HG02571 (cell line): ENCODE measurements at regions not wholly inside any gene's neighbourhood (a gene's known extent, or its start where the extent isn't known, plus 50 kb on each side); places are given as distances from the start of the nearest gene placed in this dataset.
"Not testable (repeated sequence)": the region's sequence is repeated elsewhere in the genome, so short reads cannot be mapped to it uniquely, and the experiment has no call there.

Experiments
- ATAC-seq: cut with Tn5 transposase; IDR thresholded peaks from one replicate; pipeline ENCODE4 v1.9.1; 2021; ENCODE audit warnings: mild to moderate bottlenecking, moderate library complexity; ENCODE audit not compliant: unreplicated experiment

DNA sequence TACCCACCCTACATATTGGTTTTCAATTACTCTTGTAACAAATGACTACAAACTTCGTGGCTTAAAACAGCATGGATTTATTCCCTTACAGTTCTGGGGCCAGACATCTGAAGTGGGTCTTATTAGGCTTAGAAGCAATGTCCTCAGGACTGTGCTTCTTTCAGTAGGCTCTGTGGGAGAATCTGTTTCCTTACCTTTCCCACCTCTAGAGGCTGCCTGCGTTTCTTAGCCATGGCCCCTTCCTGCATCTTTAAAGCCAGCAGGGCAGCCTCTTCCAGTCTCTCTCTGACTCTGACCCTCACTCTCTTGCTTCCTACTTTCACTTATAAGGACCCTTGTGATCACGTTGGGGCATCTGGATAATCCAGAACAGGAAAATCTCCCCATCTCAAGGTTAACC lies 252.5 kb upstream of the PGRMC2 start:
- ATAC-seq: no peak

DNA sequence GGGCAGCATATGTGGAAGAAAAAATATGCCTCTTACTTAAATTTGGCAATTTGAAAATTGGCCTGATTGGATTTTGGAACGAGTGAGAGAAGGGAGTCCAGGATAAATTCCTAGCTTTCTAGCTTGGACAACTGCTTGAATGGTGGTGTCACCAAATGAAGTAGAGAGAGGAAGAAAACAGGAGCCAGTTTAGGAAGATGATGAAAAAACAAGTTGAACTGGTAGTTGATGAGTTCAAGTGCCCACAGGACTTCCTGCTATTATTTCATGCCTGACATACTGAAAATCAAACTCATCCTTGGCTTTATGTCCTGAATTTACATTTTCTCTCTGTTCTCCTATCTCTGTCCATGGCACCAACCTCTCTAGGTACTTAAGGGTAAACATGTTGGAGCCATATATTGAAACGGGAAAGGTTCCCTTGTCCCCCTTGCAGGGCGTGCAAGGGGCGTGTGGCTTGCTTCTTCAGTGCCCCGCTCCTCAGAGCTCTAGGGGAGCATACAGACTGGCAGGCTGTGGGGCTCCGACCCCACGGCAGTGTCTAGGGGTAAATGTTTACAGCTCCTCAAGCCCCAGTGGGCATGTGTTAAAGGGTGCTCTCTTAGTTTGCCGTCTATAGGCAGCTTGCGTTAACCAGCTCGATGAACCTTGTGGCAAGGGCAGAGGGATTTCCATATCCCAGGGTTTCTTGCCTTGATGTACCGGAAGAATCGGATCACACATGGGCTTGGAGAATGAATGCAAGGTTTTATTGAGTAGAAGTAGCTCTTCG lies 250.7 kb upstream of the PGRMC2 start:
- no peak for ATAC-seq

DNA sequence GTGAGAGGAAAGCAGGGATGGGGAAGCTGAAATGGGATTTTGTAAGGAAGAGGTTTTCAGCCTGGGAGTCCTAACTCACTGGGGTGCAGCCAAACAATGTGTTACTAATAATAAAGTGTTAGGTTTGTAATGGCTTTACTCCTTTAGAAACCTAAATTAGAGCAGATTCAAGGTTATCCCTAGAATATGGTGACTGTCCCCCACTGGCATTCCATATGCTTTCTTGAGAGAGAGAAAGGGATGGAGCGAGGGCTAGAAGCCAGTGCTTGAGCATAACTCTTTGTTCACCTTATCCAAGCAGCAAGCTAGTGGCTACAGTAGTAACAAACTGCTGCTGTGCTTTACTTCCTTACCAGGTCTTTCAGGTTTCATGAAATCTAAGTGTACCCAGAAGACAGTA lies 249.1 kb upstream of the PGRMC2 start:
- ATAC-seq: no peak

DNA sequence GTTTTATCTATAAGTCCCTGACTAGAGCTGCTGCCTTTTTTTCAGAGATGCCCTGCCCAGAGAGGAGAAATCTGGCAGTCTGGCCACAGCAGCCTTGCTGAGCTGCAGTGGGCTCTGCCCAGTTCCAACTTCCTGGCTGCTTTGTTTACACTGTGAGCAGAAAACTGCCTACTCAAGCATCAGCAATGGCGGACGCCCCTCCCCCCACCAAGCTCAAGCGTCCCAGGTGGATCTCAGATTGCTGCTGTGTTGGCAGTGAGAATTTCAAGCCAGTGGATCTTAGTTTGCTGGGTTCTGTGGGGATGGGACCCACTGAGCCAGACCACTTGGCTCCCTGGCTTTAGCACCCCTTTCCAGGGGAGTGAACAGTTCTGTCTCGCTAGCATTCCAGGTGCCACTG lies 247.9 kb upstream of the PGRMC2 start:
- ATAC-seq: not testable (repeated sequence)

DNA sequence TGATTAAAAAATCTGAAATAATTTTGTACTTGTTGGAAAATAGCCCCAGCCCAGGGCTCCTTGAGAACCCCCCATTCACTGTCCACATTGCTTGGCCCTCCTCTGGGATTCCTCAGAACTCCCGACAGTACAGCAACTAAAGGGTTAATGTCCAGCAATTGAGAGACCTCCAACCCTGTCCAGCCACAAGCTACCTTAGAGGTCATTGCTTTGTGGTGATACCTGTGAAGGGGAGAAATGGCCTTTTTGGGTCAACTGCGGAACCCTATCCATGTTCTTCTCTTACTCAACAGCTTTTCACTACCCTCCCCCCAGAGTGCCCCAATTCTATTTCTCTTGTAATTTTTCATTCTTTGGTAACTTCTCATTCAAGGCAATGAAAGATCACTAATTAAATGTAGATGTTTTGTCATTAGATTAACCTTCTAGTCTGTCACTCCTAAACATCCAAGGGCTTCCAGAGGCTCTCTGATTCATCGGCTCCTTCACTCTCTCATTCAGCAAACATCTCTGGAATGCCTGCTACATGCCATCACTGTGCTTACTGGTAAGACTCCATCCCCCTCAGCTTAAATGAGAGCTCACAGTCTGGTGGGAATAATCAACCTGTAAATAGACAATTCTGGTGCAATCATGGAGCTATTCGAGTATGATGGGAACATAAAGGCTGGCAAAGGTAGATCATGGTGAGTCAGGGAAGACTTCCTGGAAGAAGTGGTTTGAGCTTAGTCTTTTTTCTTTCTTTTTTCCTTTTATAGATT lies 241.4 kb upstream of the PGRMC2 start:
- ATAC-seq: no peak

DNA sequence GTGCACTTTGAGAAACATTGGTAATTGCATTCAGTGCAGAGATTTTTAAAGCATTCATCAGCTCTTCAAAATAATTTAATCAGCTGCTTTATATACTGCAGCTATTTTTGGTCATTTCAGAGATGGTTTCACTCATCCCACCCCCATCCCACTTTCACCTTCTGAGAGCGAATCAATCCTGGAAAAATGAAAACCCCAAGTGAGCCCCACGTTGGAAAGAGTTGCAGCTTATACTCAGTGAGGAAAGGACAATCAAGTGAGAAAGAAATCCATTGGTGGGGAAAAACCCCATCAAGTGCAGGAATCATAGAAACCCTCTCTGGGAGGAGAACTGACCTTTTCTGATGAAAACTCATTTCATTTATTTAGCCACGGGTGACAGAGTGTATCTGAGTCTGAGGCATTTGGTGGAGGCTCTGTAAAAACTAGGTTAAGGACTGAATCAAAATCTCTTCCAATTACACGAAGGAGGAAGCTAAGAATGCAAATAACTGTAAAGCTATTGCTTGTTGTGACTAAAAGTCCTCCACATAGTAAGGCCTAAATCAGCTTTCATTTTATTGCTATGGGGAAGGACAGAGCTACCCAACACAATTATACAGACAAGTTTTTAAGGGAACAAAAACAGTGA lies 240.4 kb upstream of the PGRMC2 start:
- no peak for ATAC-seq

DNA sequence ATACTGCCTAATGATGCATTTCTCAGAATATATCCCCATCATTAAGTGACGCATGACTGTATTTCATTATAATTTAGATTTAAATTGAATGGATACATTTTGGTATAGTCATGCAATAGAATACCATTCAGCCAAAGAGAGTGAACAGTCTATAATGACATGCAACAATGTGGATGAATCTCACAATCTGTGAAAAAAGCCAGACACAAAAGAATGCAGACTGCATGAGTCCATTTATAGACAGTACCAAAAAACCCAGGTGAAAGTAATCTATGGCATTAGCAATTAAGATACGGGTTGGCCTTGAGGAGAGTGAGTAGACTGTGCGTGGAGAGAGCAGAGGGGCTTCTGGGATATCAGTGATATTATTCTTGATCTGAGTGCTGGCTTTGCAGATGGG lies 239.7 kb upstream of the PGRMC2 start:
- ATAC-seq: no peak

DNA sequence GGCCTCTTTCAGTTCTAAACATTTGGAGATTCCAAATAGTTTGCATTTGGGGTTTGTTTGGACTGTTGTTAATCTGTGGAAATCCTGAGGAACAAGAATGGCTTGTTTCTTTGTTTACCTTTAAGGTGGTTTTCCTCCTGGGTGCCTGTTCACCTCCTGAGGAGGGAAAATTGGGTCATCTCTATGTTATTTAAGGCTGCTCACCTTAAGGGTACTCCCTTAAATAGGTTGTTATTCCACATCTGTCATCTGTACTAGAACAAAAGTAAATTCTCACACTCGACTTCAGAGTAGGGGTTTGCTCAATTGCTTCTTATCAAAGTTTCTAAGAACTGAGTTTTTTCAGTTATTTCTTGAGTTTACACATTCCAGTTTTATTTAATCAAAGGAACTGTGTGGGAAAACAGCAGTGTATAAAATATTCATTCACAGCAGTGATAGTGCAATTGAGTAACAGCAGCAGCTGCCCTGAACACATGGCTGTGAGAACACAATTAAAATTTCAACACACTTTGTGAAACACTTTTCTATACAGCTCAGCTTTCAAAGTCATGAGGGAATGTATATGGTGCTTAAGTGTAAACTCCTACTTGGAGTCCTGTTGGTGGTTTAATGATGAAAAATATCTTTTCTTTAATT lies 238.5 kb upstream of the PGRMC2 start:
- ATAC-seq: no peak

DNA sequence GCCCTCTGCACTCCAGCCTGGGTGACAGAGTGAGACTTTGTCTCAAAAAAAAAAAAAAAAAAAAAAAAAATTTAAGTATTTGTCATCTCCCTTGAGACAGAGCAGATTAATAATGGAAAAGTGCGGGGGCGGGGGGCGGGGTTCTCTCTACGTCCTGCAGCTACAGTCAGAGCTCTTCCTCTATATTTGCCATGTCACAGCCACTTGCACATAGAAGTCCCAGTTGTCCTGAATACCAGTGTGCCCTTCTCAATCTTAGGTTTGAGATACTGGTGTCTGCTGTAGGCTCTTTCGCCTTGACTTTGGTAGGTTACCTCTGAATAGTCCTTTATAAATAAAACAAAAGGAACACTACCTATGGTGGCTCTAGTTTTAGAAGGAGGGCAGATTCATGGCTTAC lies 237.8 kb upstream of the PGRMC2 start:
- no peak for ATAC-seq

DNA sequence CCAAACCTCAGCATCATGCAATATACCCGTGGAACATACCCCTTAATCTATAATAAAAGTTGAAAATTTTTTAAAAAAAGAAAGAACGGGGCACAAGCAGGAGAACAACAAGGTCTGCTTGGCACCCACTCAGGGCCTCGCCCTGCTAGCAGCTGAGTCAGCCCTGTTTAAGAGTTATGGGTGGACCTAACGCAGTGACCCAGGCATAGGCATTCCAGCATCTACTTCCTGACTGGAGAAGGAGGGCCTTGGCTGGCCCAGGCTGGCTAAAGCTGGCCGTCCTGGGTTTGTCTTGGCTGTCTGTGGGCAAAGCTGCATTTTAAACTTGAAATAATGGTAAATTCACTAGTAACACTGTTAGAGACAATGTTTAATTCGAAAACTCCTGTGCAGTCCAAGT lies 236.7 kb upstream of the PGRMC2 start:
- ATAC-seq: no peak

DNA sequence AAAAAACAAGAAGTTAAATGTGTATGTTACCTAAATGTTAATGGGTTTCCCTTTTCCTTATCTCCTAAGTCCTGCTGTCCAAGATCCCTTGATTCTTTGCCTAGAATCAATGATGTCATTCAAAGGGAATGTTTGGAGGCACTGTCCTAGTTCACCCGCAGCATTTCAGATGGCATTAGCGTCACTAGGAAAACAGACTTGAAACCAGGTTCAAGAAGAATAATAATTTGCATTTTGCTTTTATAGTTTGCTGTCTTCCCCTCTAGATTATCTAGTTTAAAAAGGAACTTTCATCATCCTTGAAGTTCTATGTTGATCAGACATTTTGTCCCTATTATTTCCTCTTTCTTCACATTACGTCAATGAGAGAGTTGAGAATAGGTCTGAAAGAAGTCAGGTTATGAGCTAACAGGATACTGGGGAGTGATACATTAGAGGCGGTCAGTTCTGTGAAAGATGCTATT lies 234.1 kb upstream of the PGRMC2 start:
- ATAC-seq: no peak

DNA sequence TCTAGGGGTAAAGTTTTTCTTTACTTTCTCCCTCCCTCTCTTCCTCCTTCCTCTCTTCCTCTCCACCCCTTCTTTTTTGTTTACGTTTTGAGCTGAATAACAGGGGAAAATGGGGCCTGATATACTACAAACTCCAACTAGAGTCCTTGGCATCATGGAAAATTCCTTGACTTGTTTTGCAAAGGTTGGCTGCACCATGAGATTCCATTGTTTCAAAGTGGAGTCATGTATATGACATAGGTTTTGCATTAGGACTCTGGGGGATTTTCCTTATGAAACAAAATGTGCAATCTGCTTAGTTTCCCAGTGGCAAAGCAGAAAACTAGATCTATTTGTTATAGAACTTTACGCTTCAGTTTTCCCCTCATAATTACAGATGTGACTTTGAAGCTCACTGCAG lies 233.5 kb upstream of the PGRMC2 start:
- no peak for ATAC-seq

DNA sequence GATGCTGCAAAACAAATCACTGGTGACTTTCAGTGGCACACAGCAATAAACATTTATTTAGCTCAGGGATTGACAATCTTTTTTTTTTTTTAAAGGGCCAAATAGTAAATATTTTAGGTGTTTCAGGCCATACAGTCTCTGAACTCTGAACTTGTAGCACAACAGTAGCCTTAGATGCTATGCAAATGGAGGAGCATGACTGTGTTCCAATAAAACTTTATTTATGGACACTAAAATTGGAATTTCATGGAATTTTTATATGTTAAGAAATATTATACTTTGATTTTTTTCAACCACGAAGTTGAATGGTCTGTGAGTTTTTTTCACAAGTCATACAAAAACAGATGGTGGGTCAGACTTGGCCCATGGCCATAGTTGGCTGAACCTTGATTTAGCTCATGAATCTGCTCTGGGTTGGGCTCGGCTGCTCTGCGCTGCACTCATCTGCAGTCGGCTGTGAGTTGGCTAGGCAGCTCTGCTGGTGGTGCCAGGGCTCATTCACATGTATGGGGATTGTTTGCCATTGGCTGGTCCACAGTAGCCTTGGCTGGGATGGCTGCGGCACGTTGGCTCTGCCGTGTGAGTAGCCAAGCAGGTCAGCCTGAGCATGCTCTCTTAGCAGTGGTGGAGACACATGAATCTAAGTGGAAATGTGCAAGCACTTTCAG lies 231.7 kb upstream of the PGRMC2 start:
- ATAC-seq: no peak

DNA sequence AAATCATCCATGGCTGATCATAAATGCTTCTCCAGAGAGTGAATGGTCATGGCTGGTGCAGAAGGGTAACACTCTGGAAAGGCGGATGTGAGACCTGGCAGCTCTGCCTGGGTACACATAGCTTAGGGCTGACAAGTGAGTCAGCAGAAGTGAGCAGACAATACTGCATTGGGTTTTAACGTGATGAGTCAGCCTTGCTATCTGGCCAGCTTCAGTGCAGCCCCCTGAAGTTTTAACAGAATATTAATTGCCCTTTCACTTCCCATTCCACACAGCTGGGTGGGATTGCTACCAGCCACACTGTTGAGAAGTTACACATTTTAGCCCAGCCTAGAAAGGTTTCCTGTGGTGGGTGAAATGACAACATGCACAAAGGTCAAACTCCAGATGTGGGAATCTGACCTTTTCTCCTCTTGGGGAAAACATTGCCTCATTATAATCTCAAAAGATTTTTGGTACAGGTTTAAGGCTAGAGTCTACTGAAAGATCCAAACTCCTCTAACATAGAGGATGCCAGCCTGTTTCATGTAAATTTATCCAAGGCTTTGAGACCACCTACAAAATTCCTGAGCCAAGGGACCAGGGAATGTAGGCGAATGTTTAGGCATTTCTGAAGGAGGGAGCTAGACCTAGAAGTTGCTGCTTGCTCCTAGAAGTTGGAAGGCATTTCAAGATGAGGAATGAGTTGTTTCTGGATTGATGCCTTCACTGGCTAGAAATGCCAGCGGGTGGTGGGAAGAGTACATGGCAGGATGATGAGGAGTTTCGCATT lies 230.3 kb upstream of the PGRMC2 start:
- peak; percentile 95 for ATAC-seq

DNA sequence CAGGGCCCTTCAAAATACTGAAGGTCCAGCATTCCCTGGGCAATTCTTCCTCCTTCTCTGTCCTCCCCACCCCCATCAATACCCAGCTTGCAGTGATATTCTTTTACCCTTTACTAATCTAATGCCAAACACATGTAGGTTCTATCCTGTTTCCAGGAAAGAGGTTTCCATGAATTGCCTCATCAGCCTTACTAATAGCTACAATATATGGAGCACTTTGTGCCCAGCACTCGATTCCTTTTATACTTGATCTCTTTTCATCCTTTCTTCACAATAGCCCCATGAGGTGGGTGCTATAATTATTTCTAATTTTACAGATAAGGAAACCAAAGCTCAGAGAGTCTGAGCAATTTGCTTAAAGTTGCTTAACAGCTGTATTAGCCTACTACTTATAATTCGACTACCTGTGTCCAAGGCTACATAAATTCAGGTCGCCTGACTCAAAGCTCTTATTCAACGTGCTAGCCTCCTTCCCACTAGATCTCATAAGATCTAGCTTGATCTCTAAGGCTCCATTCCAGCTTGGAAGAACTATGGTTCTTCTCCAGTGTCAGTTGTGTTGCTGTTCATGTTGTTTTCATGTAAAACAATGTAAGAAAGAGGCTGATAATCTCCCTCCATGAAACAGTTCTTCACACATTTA lies 229.6 kb upstream of the PGRMC2 start:
- no peak for ATAC-seq

DNA sequence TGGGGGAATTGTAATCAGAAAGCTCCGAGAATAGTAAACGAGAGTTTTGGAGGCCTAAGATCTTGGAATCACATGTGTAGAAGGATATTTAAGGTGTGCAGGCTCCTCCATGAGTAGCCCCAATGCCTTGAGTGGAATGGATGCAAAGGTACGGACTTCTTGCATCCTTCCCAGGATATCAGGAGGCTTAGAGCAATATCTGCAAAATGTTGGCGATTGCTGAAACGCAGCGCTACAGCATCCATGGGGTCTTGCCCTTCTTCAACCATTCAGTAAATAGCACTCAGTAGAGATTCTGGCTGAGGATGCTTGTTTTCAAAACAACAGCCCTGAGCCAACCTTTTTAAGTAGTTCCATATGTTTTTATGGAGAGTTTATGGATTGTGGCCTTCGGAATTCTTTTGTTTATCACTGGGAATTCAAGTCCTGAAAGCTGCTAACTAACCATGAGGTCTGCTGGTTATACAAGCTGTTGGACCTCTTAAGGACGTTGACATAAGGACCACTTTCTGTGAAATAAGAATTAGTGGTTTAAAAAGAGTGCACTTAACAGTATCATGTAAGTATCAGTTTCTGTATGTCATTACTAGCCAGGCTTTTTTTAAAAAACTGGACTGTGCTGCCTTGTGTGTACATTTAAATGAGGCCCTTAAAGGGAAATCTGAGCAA lies 228.8 kb upstream of the PGRMC2 start:
- peak; percentile 51 for ATAC-seq

DNA sequence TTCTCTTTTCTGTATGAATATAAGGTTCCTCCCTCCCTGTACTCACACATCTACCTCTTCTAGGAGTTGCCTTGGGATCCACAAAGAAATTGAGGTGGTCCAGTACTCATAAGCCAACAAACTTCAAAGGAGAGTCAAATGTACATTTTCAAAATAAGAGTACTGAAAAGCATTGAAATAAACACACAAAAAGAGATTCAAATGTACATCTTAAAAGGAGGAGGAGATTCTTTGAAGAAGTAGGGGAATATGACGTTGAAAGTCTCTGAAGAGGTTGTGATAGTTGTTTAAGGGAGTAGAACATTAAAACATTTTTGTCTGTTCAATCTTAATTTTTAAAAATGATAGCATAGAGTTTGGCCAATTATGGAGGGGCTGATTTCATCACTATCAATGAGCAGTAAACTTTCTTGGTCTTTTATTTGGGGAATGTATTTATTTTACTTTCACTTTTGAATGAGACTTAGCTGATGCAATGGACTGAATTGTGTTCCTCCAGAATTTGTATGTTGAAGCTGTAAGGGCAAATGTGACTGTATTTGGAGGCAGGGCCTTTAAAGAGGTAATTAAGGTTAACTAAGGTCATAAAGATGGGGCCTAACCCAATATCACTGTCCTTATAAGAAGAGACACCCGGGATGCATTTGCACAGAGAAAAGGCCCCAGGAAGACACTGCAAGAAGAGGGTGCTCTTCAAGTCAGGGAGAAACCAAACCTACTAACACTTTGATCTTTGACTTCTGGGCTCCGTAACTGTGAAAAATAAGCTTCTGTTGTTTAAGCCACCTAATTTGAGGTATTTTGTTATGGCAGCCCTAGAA lies 226.3 kb upstream of the PGRMC2 start:
- ATAC-seq: no peak

DNA sequence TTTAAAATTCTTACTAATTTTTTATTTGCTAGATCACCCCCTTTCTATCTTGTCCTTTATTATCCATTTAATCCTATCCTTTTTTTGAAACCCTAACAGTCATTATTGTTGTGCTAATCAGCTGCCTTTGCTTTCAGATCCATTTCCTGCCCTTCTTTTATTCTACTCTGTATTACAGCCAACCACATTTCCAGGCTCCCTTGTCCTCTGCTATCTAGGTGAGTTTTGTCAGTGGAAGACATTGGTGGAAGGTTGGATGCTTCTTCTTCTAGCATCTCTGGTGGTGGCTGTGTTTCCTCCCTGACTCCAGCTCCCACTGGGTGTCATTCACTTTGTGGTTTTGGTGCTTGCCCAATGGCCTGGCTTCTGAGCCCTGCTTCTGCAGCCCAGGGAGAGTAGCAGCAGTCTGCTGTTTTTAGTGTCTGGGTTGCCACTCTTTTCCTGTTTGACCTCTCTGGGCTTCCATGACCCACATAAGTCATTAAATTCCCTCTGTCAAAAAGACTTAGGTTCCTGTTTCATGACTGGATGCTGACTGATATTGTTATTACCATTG lies 225.2 kb upstream of the PGRMC2 start:
- ATAC-seq: no peak
